Rectal smooth muscle tissue (tissue), 1 donor: ENCODE measurements at regions not wholly inside any gene's neighbourhood (a gene's known extent, or its start where the extent isn't known, plus 50 kb on each side); places are given as distances from the start of the nearest gene placed in this dataset.

Experiments
- H3K27ac ChIP-seq: one replicate; pipeline ENCODE4 v1.7.0; 2013; ENCODE audit warnings: low read depth, low read length, inconsistent platforms
- H3K27me3 ChIP-seq: one replicate; pipeline ENCODE4 v1.7.0; 2013; ENCODE audit warnings: low read length; ENCODE audit not compliant: control insufficient read depth, insufficient read depth
- H3K36me3 ChIP-seq: one replicate; pipeline ENCODE4 v1.7.0; 2013; ENCODE audit warnings: low read length; ENCODE audit not compliant: control insufficient read depth, insufficient read depth
- H3K4me1 ChIP-seq: one replicate; pipeline ENCODE4 v1.7.0; 2013; ENCODE audit warnings: low read length; ENCODE audit not compliant: control insufficient read depth, insufficient read depth
- H3K4me3 ChIP-seq: one replicate; pipeline ENCODE4 v1.7.0; 2013; ENCODE audit warnings: low read length
- H3K9ac ChIP-seq: one replicate; pipeline ENCODE4 v1.7.0; 2013; ENCODE audit warnings: low read length

- Histone ChIP-seq H3K27ac (no peak overlapping the region), H3K4me3 (no peak overlapping the region), H3K36me3 (no peaks in the 10 kb centered on the region), H3K4me1 (no peaks in the 10 kb centered on the region), H3K27me3 (no peaks in the 10 kb centered on the region), H3K9ac (no peak overlapping the region)
These were observed 417.2 kb downstream of the TTLL7 start for GRCh38 chr1:83581747-83582146.

GRCh38 chr1:83574791-83575190, 424.1 kb downstream of the TTLL7 start:
- H3K27me3 ChIP-seq: no peaks in the 10 kb centered on the region
- H3K4me1 ChIP-seq: no peaks in the 10 kb centered on the region
- no peak overlapping the region for H3K9ac ChIP-seq
- no peaks in the 10 kb centered on the region for H3K36me3 ChIP-seq
- H3K4me3 ChIP-seq: no peak overlapping the region
- no peak overlapping the region for H3K27ac ChIP-seq

- no peaks in the 10 kb centered on the region for H3K27me3 ChIP-seq
- H3K9ac ChIP-seq: no peak overlapping the region
- H3K27ac ChIP-seq: no peak overlapping the region
- no peaks in the 10 kb centered on the region for H3K36me3 ChIP-seq
- H3K4me3 ChIP-seq: no peak overlapping the region
- H3K4me1 ChIP-seq: no peaks in the 10 kb centered on the region
These were observed 425.2 kb downstream of the TTLL7 start for GRCh38 chr1:83573776-83574175.

- no peak overlapping the region for H3K9ac ChIP-seq
- H3K4me1 ChIP-seq: no peaks in the 10 kb centered on the region
- no peaks in the 10 kb centered on the region for H3K27me3 ChIP-seq
- H3K27ac ChIP-seq: no peak overlapping the region
- H3K36me3 ChIP-seq: no peaks in the 10 kb centered on the region
- no peak overlapping the region for H3K4me3 ChIP-seq
These were observed 427.4 kb downstream of the TTLL7 start for GRCh38 chr1:83571536-83571935.

GRCh38 chr1:83561346-83561745, 437.6 kb downstream of the TTLL7 start:
- Histone ChIP-seq H3K27ac (no peak overlapping the region), H3K36me3 (no peaks in the 10 kb centered on the region), H3K4me1 (no peaks in the 10 kb centered on the region), H3K9ac (no peak overlapping the region), H3K4me3 (no peak overlapping the region), H3K27me3 (no peaks in the 10 kb centered on the region)

- Histone ChIP-seq H3K36me3 (no peaks in the 10 kb centered on the region), H3K4me1 (no peaks in the 10 kb centered on the region), H3K27me3 (no peaks in the 10 kb centered on the region), H3K27ac (no peak overlapping the region), H3K9ac (no peak overlapping the region), H3K4me3 (no peak overlapping the region)
These were observed 439.6 kb downstream of the TTLL7 start for GRCh38 chr1:83559129-83559840.

- Histone ChIP-seq H3K27me3 (no peaks in the 10 kb centered on the region), H3K27ac (no peak overlapping the region), H3K4me1 (no peaks in the 10 kb centered on the region), H3K4me3 (no peak overlapping the region), H3K36me3 (no peaks in the 10 kb centered on the region), H3K9ac (no peak overlapping the region)
These were observed 443.1 kb downstream of the TTLL7 start for GRCh38 chr1:83555871-83556270.

- Histone ChIP-seq H3K27me3 (no peaks in the 10 kb centered on the region), H3K4me1 (no peaks in the 10 kb centered on the region), H3K9ac (no peak overlapping the region), H3K36me3 (no peaks in the 10 kb centered on the region), H3K27ac (no peak overlapping the region), H3K4me3 (no peak overlapping the region)
These were observed 444.8 kb downstream of the TTLL7 start for GRCh38 chr1:83554174-83554573.

GRCh38 chr1:83552820-83553219, 446.1 kb downstream of the TTLL7 start:
- Histone ChIP-seq H3K36me3 (no peaks in the 10 kb centered on the region), H3K4me3 (no peak overlapping the region), H3K9ac (no peak overlapping the region), H3K27me3 (no peaks in the 10 kb centered on the region), H3K4me1 (no peaks in the 10 kb centered on the region), H3K27ac (no peak overlapping the region)

- H3K36me3 ChIP-seq: no peaks in the 10 kb centered on the region
These were observed 450.6 kb downstream of the TTLL7 start for GRCh38 chr1:83548311-83548710.

GRCh38 chr1:83547901-83548300, 451.0 kb downstream of the TTLL7 start:
- H3K27ac ChIP-seq: no peak overlapping the region
- no peak overlapping the region for H3K9ac ChIP-seq
- H3K4me1 ChIP-seq: no peaks in the 10 kb centered on the region
- no peaks in the 10 kb centered on the region for H3K27me3 ChIP-seq
- no peaks in the 10 kb centered on the region for H3K36me3 ChIP-seq
- no peak overlapping the region for H3K4me3 ChIP-seq

More at GRCh38 chr1:83548311-83548710, 450.6 kb downstream of the TTLL7 start:
- Histone ChIP-seq H3K27ac (no peak overlapping the region), H3K4me1 (no peaks in the 10 kb centered on the region), H3K27me3 (no peaks in the 10 kb centered on the region), H3K9ac (no peak overlapping the region), H3K4me3 (no peak overlapping the region)

GRCh38 chr1:83546874-83547273, 452.1 kb downstream of the TTLL7 start:
- H3K4me1 ChIP-seq: no peaks in the 10 kb centered on the region
- no peaks in the 10 kb centered on the region for H3K27me3 ChIP-seq
- no peaks in the 10 kb centered on the region for H3K36me3 ChIP-seq
- no peak overlapping the region for H3K9ac ChIP-seq
- no peak overlapping the region for H3K27ac ChIP-seq
- no peak overlapping the region for H3K4me3 ChIP-seq

- H3K36me3 ChIP-seq: no peaks in the 10 kb centered on the region
- no peak overlapping the region for H3K9ac ChIP-seq
- no peak overlapping the region for H3K27ac ChIP-seq
- H3K27me3 ChIP-seq: no peaks in the 10 kb centered on the region
- H3K4me1 ChIP-seq: no peaks in the 10 kb centered on the region
- H3K4me3 ChIP-seq: no peak overlapping the region
These were observed 453.7 kb downstream of the TTLL7 start for GRCh38 chr1:83545066-83545862.
